ENCODE measurements at regions not wholly inside any gene's neighbourhood (a gene's known extent, or its start where the extent isn't known, plus 50 kb on each side); places are given as distances from the start of the nearest gene placed in this dataset.
"Not testable (repeated sequence)": the region's sequence is repeated elsewhere in the genome, so short reads cannot be mapped to it uniquely, and the experiment has no call there.

GRCh38 chr7:127460077-127460476 lies 67.6 kb upstream of the ZNF800 start:
- TF ChIP-seq, protein P1, sequence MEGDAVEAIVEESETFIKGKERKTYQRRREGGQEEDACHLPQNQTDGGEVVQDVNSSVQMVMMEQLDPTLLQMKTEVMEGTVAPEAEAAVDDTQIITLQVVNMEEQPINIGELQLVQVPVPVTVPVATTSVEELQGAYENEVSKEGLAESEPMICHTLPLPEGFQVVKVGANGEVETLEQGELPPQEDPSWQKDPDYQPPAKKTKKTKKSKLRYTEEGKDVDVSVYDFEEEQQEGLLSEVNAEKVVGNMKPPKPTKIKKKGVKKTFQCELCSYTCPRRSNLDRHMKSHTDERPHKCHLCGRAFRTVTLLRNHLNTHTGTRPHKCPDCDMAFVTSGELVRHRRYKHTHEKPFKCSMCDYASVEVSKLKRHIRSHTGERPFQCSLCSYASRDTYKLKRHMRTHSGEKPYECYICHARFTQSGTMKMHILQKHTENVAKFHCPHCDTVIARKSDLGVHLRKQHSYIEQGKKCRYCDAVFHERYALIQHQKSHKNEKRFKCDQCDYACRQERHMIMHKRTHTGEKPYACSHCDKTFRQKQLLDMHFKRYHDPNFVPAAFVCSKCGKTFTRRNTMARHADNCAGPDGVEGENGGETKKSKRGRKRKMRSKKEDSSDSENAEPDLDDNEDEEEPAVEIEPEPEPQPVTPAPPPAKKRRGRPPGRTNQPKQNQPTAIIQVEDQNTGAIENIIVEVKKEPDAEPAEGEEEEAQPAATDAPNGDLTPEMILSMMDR (IDR thresholded peaks at IDR 0.05; ENCODE audit: extremely low read depth, insufficient read depth, missing control alignments) = no peak
- in situ Hi-C loops (cut with MboI; ENCODE audit: low pct_unique_long_range_greater_than_20kb, low sequenced_read_pairs, unreplicated experiment) = no loop called here
- DNase-seq (ENCODE audit: low spot score) = no peak

- DNase-seq (ENCODE audit: low spot score); in situ Hi-C loops (cut with MboI; ENCODE audit: low pct_unique_long_range_greater_than_20kb, low sequenced_read_pairs, unreplicated experiment): not testable (repeated sequence)
These were observed 58.8 kb upstream of the ZNF800 start for GRCh38 chr7:127451258-127451657.

DNA sequence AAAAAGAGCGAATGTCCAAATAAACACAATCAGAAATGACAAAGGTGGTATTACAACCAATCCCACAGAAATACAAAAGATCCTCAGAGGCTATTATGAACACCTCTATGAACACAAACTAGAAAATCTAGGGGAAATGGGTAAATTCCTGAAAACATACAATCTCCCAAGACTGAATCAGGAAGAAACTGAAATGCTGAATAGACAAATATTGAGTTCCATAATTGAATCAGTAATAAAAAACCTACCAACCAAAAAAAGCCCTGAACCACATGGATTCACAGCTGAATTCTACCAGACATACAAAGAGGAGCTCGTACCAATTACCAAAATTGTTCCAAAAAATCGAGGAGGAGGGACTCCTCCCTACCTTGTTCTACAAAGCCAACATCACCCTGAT lies 56.1 kb upstream of the ZNF800 start:
- TF ChIP-seq, protein P1 (IDR thresholded peaks at IDR 0.05; ENCODE audit: extremely low read depth, insufficient read depth, missing control alignments) = no peak
- no peak for DNase-seq (ENCODE audit: low spot score)
- in situ Hi-C loops (cut with MboI; ENCODE audit: low pct_unique_long_range_greater_than_20kb, low sequenced_read_pairs, unreplicated experiment) = no loop called here

- TF ChIP-seq, protein P1 (IDR thresholded peaks at IDR 0.05; ENCODE audit: extremely low read depth, insufficient read depth, missing control alignments) = peak; percentile 88
- DNase-seq (ENCODE audit: low spot score) = peak; percentile 65
- in situ Hi-C loops (cut with MboI; ENCODE audit: low pct_unique_long_range_greater_than_20kb, low sequenced_read_pairs, unreplicated experiment) = no loop called here
These were observed 54.9 kb upstream of the ZNF800 start for GRCh38 chr7:127447326-127447945.

DNA sequence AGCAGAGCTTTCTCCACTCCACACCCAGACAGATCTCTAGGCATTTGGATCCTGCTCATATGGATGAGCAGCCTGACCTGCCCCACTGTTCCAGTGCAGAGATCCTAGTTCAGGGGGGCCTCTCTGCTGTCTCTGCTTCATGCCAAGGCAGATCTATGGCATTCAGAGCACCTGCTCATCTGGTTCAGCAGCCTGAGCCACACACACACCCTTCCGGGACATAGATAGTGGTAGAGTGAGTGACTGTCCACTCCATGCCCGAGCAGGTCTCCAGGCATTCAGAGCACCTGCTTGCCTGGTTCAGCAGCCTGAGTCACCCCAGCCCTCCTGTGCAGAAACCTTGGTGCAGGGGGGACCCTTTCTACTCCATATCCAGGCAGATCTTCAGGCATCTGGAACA lies 54.3 kb upstream of the ZNF800 start:
- in situ Hi-C loops (cut with MboI; ENCODE audit: low pct_unique_long_range_greater_than_20kb, low sequenced_read_pairs, unreplicated experiment) = no loop called here
- DNase-seq (ENCODE audit: low spot score) = no peak
- TF ChIP-seq, protein P1 (IDR thresholded peaks at IDR 0.05; ENCODE audit: extremely low read depth, insufficient read depth, missing control alignments) = peak; percentile 13

All from GM13977 (cell line).